ENCODE measurements at regions not wholly inside any gene's neighbourhood (a gene's known extent, or its start where the extent isn't known, plus 50 kb on each side); places are given as distances from the start of the nearest gene placed in this dataset.

GRCh38 chr5:122229551-122229950 lies 82.5 kb upstream of the SNCAIP start:
- TF ChIP-seq CTCF (IDR thresholded peaks at IDR 0.05; ENCODE audit: low read depth, low read length) (no peak), POLR2A (IDR thresholded peaks at IDR 0.05; ENCODE audit: extremely low read depth, insufficient read length) (no peak), MYC (IDR thresholded peaks at IDR 0.05; ENCODE audit: low read depth, low read length) (no peak), MAX (IDR thresholded peaks at IDR 0.05; ENCODE audit: low read depth, low read length) (no peak)

All from NB4 (cell line).